ENCODE measurements at regions not wholly inside any gene's neighbourhood (a gene's known extent, or its start where the extent isn't known, plus 50 kb on each side); places are given as distances from the start of the nearest gene placed in this dataset.

DNA sequence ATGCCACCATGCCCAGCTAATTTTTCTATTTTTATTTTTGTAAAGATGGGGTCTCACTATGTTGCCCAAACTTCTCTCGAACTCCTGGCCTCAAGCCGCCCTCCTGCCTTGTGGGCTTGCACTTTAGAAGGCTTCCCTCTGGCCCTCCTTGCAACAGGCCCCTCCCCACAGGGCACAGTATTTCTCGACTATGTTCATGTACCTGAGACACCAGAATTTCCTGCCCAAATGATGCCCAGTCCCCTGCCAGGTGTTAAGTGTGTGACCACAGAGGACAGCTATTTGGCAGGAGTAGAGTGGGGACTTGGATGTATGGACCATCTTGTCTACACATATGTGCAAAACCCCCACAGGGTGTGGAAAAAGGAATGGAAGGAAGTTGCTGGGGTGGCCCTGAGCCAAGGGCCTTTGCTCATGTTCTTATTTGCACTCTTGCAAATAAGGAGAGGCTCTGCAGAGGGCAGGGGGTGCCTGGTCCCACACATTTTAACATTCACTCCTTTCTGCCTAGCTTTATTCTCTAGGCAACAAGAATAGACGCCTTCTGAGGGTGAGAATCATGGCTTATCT lies 168.4 kb upstream of the PODXL start:
- Mint-ChIP-seq H3K4me3 (no peak overlapping the region), H3K36me3 (ENCODE audit: low read depth) (no peaks in the 10 kb centered on the region), H3K27me3 (no peaks in the 10 kb centered on the region), H3K4me1 (no peaks in the 10 kb centered on the region), H3K9me3 (no peaks in the 10 kb centered on the region), H3K27ac (no peak overlapping the region)
- no peak for DNase-seq
- intact Hi-C loops (cut with micrococcal nuclease): no loop called here

GRCh38 chr7:131723926-131724325 lies 167.5 kb upstream of the PODXL start:
- Mint-ChIP-seq H3K27me3 (no peaks in the 10 kb centered on the region), H3K4me1 (no peaks in the 10 kb centered on the region), H3K27ac (no peak overlapping the region), H3K36me3 (ENCODE audit: low read depth) (no peaks in the 10 kb centered on the region), H3K4me3 (no peak overlapping the region), H3K9me3 (no peaks in the 10 kb centered on the region)
- no peak for DNase-seq
- intact Hi-C loops (cut with micrococcal nuclease): no loop called here

- no peak overlapping the region for H3K4me3 Mint-ChIP-seq
- no peaks in the 10 kb centered on the region for H3K27me3 Mint-ChIP-seq
- H3K9me3 Mint-ChIP-seq: no peaks in the 10 kb centered on the region
- DNase-seq: no peak
- no peaks in the 10 kb centered on the region for H3K36me3 Mint-ChIP-seq (ENCODE audit: low read depth)
- no peak overlapping the region for H3K27ac Mint-ChIP-seq
- intact Hi-C loops (cut with micrococcal nuclease): no loop called here
- no peaks in the 10 kb centered on the region for H3K4me1 Mint-ChIP-seq
Measured at GRCh38 chr7:131722371-131722770, 165.9 kb upstream of the PODXL start.

DNA sequence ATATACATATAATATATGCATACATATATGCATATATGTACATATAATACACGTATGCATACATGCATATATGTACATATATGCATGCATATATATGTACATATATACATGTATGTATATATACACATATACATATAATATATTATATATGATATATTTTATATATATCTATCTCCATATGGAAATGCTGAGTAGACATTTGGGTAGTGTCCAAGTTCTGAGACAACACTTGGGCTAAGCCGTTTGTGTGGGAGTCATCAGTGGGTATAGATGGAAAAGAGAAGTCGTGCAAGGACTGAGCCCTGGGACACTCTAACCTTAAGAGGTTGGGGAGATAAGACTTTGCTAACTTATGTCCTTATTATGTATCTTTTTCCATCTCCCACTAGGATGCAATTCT lies 165.2 kb upstream of the PODXL start:
- intact Hi-C loops (cut with micrococcal nuclease): no loop called here
- H3K27ac Mint-ChIP-seq: no peak overlapping the region
- no peaks in the 10 kb centered on the region for H3K36me3 Mint-ChIP-seq (ENCODE audit: low read depth)
- no peaks in the 10 kb centered on the region for H3K4me1 Mint-ChIP-seq
- H3K27me3 Mint-ChIP-seq: no peaks in the 10 kb centered on the region
- H3K4me3 Mint-ChIP-seq: no peak overlapping the region
- no peak for DNase-seq
- H3K9me3 Mint-ChIP-seq: no peaks in the 10 kb centered on the region

- Mint-ChIP-seq H3K27me3 (no peaks in the 10 kb centered on the region), H3K36me3 (ENCODE audit: low read depth) (no peaks in the 10 kb centered on the region), H3K9me3 (no peaks in the 10 kb centered on the region), H3K4me3 (no peak overlapping the region), H3K4me1 (no peaks in the 10 kb centered on the region), H3K27ac (no peak overlapping the region)
- intact Hi-C loops (cut with micrococcal nuclease): no loop called here
- DNase-seq: no peak
Measured at GRCh38 chr7:131720703-131721102, 164.3 kb upstream of the PODXL start.

- intact Hi-C loops (cut with micrococcal nuclease): no loop called here
- DNase-seq: no peak
- H3K36me3 Mint-ChIP-seq (ENCODE audit: low read depth): no peaks in the 10 kb centered on the region
- no peak overlapping the region for H3K4me3 Mint-ChIP-seq
- H3K27ac Mint-ChIP-seq: no peak overlapping the region
- no peaks in the 10 kb centered on the region for H3K27me3 Mint-ChIP-seq
- no peaks in the 10 kb centered on the region for H3K4me1 Mint-ChIP-seq
- H3K9me3 Mint-ChIP-seq: no peaks in the 10 kb centered on the region
Measured at GRCh38 chr7:131717181-131717580, 160.8 kb upstream of the PODXL start.

GRCh38 chr7:131699323-131699722 lies 142.9 kb upstream of the PODXL start:
- peaks cover 3% of the 10 kb centered on the region for H3K27me3 Mint-ChIP-seq
- H3K9me3 Mint-ChIP-seq: no peaks in the 10 kb centered on the region
- H3K4me3 Mint-ChIP-seq: no peak overlapping the region
- no peak overlapping the region for H3K27ac Mint-ChIP-seq
- no peaks in the 10 kb centered on the region for H3K36me3 Mint-ChIP-seq (ENCODE audit: low read depth)
- DNase-seq: no peak
- intact Hi-C loops (cut with micrococcal nuclease): no loop called here
- H3K4me1 Mint-ChIP-seq: no peaks in the 10 kb centered on the region

DNA sequence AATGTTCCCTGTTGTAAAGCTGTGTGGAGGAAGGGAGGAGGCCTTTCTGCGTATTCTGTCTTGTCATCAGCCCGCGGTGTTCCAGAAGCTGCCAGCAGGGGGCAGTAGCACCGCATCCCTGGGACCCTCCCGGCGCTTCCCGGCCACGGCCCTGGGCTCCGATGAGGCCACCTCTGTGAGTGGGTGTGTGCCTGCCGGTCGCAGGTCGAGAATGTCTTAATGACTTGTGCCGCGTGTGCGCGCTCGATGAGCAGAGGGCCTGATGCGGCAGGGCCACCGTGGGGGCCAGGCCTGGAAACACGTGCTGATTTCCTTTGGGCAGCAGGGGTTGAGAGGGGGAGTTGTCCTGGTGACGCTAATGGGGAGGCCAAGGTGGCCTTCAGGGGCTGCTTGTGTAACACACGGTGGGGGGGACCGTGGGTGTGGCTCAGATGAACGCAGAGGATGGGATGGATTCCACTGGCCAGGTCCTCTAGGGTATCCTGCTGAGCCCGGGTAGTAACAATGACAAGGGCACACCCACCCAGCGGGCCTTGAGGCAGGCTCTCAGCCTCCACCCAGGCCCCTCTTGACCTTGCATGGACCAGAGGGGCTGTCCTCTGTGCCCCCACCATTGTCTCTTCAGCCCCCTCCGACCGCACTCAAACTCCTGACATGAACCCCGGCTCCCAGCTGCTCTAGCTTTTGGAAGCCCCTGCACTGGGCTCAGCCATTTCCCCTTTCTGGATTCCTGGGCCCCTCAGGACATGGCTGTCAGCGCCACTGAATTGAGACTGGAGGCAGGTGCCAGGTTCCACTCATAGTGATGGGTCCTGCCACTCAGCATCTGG lies 135.9 kb upstream of the PODXL start:
- Mint-ChIP-seq H3K9me3 (no peaks in the 10 kb centered on the region), H3K27ac (no peak overlapping the region), H3K4me3 (no peak overlapping the region), H3K4me1 (peaks cover 3% of the 10 kb centered on the region), H3K27me3 (no peaks in the 10 kb centered on the region), H3K36me3 (ENCODE audit: low read depth) (no peaks in the 10 kb centered on the region)
- intact Hi-C loops (cut with micrococcal nuclease): no loop called here
- DNase-seq: peak; percentile 83

DNA sequence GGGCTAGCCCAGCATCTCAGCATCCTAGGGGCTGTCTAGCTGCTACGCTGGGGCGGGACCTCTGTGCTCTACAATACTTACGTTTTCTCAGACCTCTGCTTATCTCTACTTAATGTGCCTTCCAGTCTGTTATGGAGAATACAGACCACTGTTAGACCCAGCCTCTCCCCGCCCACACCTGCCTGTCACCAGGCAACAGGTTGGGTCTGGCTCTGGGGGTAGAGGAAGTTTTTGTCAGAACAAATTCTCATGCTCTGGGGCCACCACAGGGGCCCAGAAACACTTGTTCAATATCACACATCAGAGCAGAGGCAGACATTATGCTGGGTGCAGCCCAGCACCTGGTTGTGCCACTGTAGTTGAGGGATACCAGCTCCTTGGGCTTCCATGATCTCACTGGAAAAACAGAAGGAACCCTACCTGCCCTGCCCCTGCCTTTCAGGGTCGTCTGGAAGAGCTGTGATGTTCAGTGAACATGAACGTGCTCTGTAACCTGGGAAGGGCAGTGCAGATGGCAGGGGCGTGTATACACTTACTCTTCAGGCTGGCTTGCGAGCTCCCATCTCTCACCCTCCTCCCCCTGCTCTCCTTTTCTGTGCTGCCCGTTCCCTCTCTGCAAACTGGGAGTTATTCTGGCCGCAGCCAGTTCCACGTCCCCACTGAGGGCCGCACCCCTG lies 135.2 kb upstream of the PODXL start:
- Mint-ChIP-seq H3K36me3 (ENCODE audit: low read depth) (no peaks in the 10 kb centered on the region), H3K27me3 (no peaks in the 10 kb centered on the region)
- intact Hi-C loops (cut with micrococcal nuclease): no loop called here

GRCh38 chr7:131690441-131690840 lies 134.0 kb upstream of the PODXL start:
- no peaks in the 10 kb centered on the region for H3K9me3 Mint-ChIP-seq
- H3K27me3 Mint-ChIP-seq: no peaks in the 10 kb centered on the region

More for the DNA sequence above, 135.2 kb upstream of the PODXL start:
- Mint-ChIP-seq H3K9me3 (no peaks in the 10 kb centered on the region), H3K4me3 (no peak overlapping the region), H3K27ac (no peak overlapping the region), H3K4me1 (peaks cover 3% of the 10 kb centered on the region)
- no peak for DNase-seq

GRCh38 chr7:131689662-131690234 lies 133.3 kb upstream of the PODXL start:
- H3K4me1 Mint-ChIP-seq: peaks cover 3% of the 10 kb centered on the region
- H3K36me3 Mint-ChIP-seq (ENCODE audit: low read depth): no peaks in the 10 kb centered on the region
- no peak for DNase-seq
- H3K4me3 Mint-ChIP-seq: no peak overlapping the region
- no peak overlapping the region for H3K27ac Mint-ChIP-seq
- H3K27me3 Mint-ChIP-seq: no peaks in the 10 kb centered on the region
- intact Hi-C loops (cut with micrococcal nuclease): loop anchor here (10.0 kb wide), 2 partner anchors 165 to 355 kb away; no protein-coding TSS in a partner anchor
- H3K9me3 Mint-ChIP-seq: no peaks in the 10 kb centered on the region

More at GRCh38 chr7:131690441-131690840, 134.0 kb upstream of the PODXL start:
- H3K36me3 Mint-ChIP-seq (ENCODE audit: low read depth): no peaks in the 10 kb centered on the region
- intact Hi-C loops (cut with micrococcal nuclease): no loop called here
- no peak for DNase-seq
- no peak overlapping the region for H3K4me3 Mint-ChIP-seq
- H3K4me1 Mint-ChIP-seq: peaks cover 3% of the 10 kb centered on the region
- H3K27ac Mint-ChIP-seq: no peak overlapping the region

DNA sequence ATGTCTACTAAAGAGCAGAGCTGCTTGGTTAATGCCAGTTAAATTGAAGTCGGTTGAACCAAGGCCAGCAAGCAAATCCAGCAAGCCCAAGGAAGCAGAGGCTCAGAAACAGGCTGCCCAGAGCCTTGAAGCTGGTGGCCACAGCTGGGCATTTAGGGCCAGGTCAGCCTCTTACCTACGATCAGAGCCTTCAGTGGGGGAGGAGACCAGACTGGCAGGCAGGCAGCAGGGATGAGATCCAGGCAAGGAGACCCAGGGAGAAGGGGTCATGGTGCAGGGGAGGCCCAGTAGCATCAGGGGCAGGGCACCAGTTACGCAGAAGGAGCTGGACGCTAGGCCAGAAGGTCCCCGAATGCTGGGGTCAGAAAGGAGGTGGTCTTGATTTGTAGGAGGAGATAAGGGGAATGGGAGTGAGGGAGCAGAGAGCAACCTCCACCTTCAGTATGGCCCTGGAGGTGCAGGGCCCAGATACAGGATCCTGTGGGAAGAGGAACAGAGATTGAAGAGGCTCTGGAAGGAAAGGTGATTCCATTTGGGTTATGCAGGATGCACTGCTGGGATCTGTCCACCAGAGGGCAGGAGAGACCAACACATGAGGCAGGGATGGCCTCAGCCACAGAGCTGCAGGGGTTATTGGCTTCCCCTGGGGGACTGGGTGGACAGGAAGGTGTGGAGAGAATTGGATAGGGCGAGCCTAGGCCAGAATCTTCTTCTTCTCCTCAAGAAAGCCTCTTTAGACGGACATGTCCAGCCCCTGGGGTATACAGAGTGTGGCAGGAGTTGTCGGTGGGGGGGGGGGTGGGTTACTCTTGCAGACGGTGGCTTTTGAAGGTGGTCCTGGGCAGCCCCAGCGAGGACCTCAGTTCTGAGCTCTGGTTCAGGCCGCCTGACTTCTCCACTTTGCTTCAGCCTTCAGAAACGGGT lies 132.6 kb upstream of the PODXL start:
- intact Hi-C loops (cut with micrococcal nuclease): loop anchor here (10.0 kb wide), 2 partner anchors 166 to 356 kb away; no protein-coding TSS in a partner anchor
- H3K9me3 Mint-ChIP-seq: no peaks in the 10 kb centered on the region
- no peaks in the 10 kb centered on the region for H3K36me3 Mint-ChIP-seq (ENCODE audit: low read depth)
- H3K4me3 Mint-ChIP-seq: no peak overlapping the region
- peaks cover 3% of the 10 kb centered on the region for H3K4me1 Mint-ChIP-seq
- H3K27ac Mint-ChIP-seq: no peak overlapping the region
- DNase-seq: peak; percentile 88
- H3K27me3 Mint-ChIP-seq: no peaks in the 10 kb centered on the region

- Mint-ChIP-seq H3K27me3 (no peaks in the 10 kb centered on the region), H3K9me3 (no peaks in the 10 kb centered on the region), H3K27ac (no peak overlapping the region), H3K36me3 (ENCODE audit: low read depth) (no peaks in the 10 kb centered on the region), H3K4me3 (no peak overlapping the region), H3K4me1 (peaks cover 3% of the 10 kb centered on the region)
- intact Hi-C loops (cut with micrococcal nuclease): loop anchor here (10.0 kb wide), 2 partner anchors 168 to 358 kb away; no protein-coding TSS in a partner anchor
- DNase-seq: no peak
Measured at GRCh38 chr7:131687296-131687695, 130.9 kb upstream of the PODXL start.

Data from activated CD4-positive, alpha-beta T cell treated with anti-CD3 and anti-CD28 coated beads, Interleukin-2, amount 10 ng/mL, durations not matched to agents 24 days and 14 days (primary cell).